ENCODE measurements at regions not wholly inside any gene's neighbourhood (a gene's known extent, or its start where the extent isn't known, plus 50 kb on each side); places are given as distances from the start of the nearest gene placed in this dataset.

DNA sequence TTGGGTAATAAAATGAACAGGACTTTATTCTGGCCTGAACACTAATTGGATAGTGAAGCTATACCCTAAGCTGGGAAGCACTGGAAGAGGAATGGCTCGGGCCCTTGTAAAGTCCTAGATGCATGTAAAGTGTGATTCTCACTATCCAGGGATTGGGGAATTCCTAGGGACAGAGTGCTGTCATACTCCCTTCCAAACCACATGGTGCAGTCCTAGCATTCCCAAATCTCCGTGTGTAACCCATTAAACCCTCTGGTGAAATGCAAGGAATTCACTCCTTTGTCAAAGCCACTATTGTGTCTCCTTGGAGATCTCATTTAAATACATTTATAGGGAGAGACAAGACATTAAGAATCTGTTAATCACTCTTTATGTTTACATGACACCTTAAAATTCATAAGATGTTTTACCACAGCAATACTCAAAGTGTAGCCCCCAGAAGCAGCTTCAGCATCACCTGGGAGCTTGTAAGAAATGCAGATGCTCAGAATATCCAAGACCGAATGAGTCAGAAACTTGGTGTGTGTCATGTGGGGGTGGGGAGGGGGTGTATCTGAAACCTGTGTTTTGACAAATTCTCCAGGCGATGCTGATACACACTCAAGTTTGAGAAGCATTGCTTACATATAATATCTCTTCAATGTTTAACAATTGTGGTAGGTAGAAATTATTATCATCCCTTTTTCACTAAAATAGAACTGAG is 121.8 kb upstream of the NPHP3 start:
- H3K4me3 Mint-ChIP-seq, result no peak overlapping the region
- intact Hi-C loops (cut with micrococcal nuclease), result no loop called here
- H3K9me3 Mint-ChIP-seq, result no peaks in the 10 kb centered on the region
- Histone ChIP-seq H3K4me3 (ENCODE audit: low read length in 2 of 2) (no peak overlapping the region), H3K4me1 (ENCODE audit: insufficient read depth, low read length) (no peaks in the 10 kb centered on the region), H3K9me3 (ENCODE audit: control insufficient read depth in 1 of 2, low read length in 2 of 2) (no peaks in the 10 kb centered on the region), H3K36me3 (ENCODE audit: insufficient read depth, low read length) (no peaks in the 10 kb centered on the region), H3K27me3 (ENCODE audit: insufficient read depth, low read length) (no peaks in the 10 kb centered on the region), H3K27ac (ENCODE audit: low read depth, low read length) (no peak overlapping the region)
- CTCF ChIA-PET (ENCODE audit: partially characterized antibody), result no interaction called here
- H3K4me1 Mint-ChIP-seq, result no peaks in the 10 kb centered on the region
- peaks cover 1 to 7% of the 10 kb centered on the region in 2 donors for H3K27me3 Mint-ChIP-seq
- POLR2A ChIA-PET (ENCODE audit: partially characterized antibody), result no interaction called here
- no peak for DNase-seq
- no peaks in the 10 kb centered on the region for H3K36me3 Mint-ChIP-seq
- no peak overlapping the region for H3K27ac Mint-ChIP-seq

DNA sequence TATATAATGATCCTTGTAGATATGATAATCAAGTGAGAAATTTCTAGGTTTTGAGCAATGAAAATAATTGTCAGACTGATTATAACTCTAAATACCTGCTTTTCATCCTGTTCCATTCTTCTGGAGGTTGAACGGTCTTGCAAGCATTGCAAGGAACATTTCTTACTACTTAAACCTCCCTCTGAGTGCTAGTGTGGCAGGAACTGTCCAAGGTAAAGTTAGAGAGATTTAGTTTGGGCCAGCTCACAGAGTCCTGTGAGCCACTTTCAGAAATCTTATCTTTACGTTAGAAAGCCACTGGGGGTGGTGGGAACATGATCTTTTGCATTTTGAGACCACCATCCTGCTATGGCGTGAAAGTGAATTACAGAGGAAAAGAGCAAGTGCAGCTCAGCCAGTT is 121.1 kb upstream of the NPHP3 start:
- no peak overlapping the region for H3K4me3 ChIP-seq (ENCODE audit: low read length in 2 of 2)
- H3K9me3 Mint-ChIP-seq, result no peaks in the 10 kb centered on the region
- no peaks in the 10 kb centered on the region for H3K36me3 Mint-ChIP-seq
- H3K4me3 Mint-ChIP-seq, result no peak overlapping the region
- ChIA-PET POLR2A (ENCODE audit: partially characterized antibody) (no interaction called here), CTCF (ENCODE audit: partially characterized antibody) (no interaction called here)
- no peak overlapping the region for H3K27ac ChIP-seq (ENCODE audit: low read depth, low read length)
- no peaks in the 10 kb centered on the region for H3K4me1 Mint-ChIP-seq
- H3K27me3 ChIP-seq (ENCODE audit: insufficient read depth, low read length), result no peaks in the 10 kb centered on the region
- H3K9me3 ChIP-seq (ENCODE audit: control insufficient read depth in 1 of 2, low read length in 2 of 2), result no peaks in the 10 kb centered on the region
- DNase-seq, result no peak
- H3K36me3 ChIP-seq (ENCODE audit: insufficient read depth, low read length), result no peaks in the 10 kb centered on the region
- H3K4me1 ChIP-seq (ENCODE audit: insufficient read depth, low read length), result no peaks in the 10 kb centered on the region
- no peak overlapping the region for H3K27ac Mint-ChIP-seq
- intact Hi-C loops (cut with micrococcal nuclease), result no loop called here
- H3K27me3 Mint-ChIP-seq, result peaks cover 1 to 7% of the 10 kb centered on the region in 2 donors

DNA sequence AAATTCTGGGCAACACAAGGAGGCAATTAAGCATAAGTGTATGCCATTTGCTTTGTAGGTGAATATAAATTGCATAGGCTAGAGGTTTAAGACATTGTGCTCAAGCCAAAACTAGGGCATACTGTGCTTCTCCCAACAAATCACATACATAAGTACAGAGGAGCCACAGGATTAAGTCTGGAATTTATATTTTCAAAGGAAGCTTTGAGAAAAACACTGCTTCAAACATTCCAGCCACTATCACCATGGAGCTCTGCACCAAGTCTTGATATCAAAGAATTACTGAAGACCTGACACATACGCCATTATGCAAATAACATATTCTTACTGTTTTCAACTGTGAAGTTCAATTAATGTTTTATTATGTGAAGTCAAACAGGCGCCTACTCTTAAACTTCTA is 119.4 kb upstream of the NPHP3 start:
- ChIA-PET CTCF (ENCODE audit: partially characterized antibody) (no interaction called here), POLR2A (ENCODE audit: partially characterized antibody) (no interaction called here)
- H3K36me3 Mint-ChIP-seq, result no peaks in the 10 kb centered on the region
- H3K27me3 Mint-ChIP-seq, result peaks cover 1 to 11% of the 10 kb centered on the region in 2 donors
- no peaks in the 10 kb centered on the region for H3K27me3 ChIP-seq (ENCODE audit: insufficient read depth, low read length)
- no peak overlapping the region for H3K4me3 Mint-ChIP-seq
- no peak overlapping the region for H3K4me3 ChIP-seq (ENCODE audit: low read length in 2 of 2)
- H3K27ac Mint-ChIP-seq, result no peak overlapping the region
- H3K4me1 ChIP-seq (ENCODE audit: insufficient read depth, low read length), result no peaks in the 10 kb centered on the region
- intact Hi-C loops (cut with micrococcal nuclease), result no loop called here
- H3K36me3 ChIP-seq (ENCODE audit: insufficient read depth, low read length), result no peaks in the 10 kb centered on the region
- no peak for DNase-seq
- no peaks in the 10 kb centered on the region for H3K9me3 ChIP-seq (ENCODE audit: control insufficient read depth in 1 of 2, low read length in 2 of 2)
- no peaks in the 10 kb centered on the region for H3K9me3 Mint-ChIP-seq
- no peaks in the 10 kb centered on the region for H3K4me1 Mint-ChIP-seq
- H3K27ac ChIP-seq (ENCODE audit: low read depth, low read length), result no peak overlapping the region

DNA sequence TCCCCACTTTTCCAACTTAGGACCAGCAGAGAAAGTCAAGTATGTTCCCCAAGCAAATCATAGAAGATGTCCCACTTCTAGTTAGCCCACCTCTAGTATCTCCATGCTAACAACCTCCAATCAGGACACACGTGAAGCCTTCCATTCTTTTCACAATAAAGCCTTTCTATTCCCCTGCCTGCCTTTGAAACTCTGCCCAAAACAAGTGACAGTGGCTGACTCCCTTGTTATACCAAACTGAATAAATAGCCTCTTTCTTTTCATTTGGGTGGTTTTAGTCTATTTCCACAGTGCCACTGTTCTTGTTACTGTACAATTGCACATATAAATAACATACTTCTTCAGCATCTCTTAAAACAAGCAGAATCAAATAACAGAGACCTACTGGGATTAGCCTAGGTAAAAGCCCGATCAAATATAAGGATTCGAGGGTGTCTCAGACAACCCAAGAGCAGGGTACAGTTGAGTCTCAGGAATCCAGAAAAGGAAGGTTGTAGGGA is 118.0 kb upstream of the NPHP3 start:
- H3K4me1 Mint-ChIP-seq, result no peaks in the 10 kb centered on the region
- no peaks in the 10 kb centered on the region for H3K4me1 ChIP-seq (ENCODE audit: insufficient read depth, low read length)
- H3K27ac ChIP-seq (ENCODE audit: low read depth, low read length), result no peak overlapping the region
- no peak overlapping the region for H3K27ac Mint-ChIP-seq
- ChIA-PET CTCF (ENCODE audit: partially characterized antibody) (no interaction called here), POLR2A (ENCODE audit: partially characterized antibody) (no interaction called here)
- H3K4me3 ChIP-seq (ENCODE audit: low read length in 2 of 2), result no peak overlapping the region
- H3K9me3 ChIP-seq (ENCODE audit: control insufficient read depth in 1 of 2, low read length in 2 of 2), result no peaks in the 10 kb centered on the region
- DNase-seq, result no peak
- H3K9me3 Mint-ChIP-seq, result no peaks in the 10 kb centered on the region
- H3K4me3 Mint-ChIP-seq, result no peak overlapping the region
- no peaks in the 10 kb centered on the region for H3K36me3 Mint-ChIP-seq
- no peaks in the 10 kb centered on the region for H3K27me3 ChIP-seq (ENCODE audit: insufficient read depth, low read length)
- H3K27me3 Mint-ChIP-seq, result peaks cover 2 to 11% of the 10 kb centered on the region in 2 donors
- intact Hi-C loops (cut with micrococcal nuclease), result no loop called here
- H3K36me3 ChIP-seq (ENCODE audit: insufficient read depth, low read length), result no peaks in the 10 kb centered on the region

DNA sequence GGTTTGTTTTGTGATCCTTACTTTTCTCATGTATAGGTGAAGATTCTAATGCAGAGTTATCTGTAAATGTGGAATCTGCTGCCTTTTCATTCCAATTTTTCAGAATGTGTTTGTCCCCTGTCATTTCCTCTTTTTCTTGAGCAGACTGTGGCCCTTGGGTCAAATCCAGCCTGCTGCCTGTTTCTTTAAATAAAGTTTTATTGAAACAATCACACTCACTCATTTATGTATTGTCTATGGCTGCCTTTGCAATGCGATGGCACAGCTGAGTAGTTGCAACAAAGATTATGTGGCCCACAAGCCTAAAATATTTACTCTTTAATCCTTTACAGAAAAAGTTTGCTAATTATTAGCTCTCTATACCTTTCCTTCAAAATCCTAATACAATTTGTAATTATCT is 116.3 kb upstream of the NPHP3 start:
- no peak for DNase-seq
- H3K4me3 Mint-ChIP-seq, result no peak overlapping the region
- ChIA-PET CTCF (ENCODE audit: partially characterized antibody) (no interaction called here), POLR2A (ENCODE audit: partially characterized antibody) (no interaction called here)
- Histone ChIP-seq H3K9me3 (ENCODE audit: control insufficient read depth in 1 of 2, low read length in 2 of 2) (no peaks in the 10 kb centered on the region), H3K27me3 (ENCODE audit: insufficient read depth, low read length) (no peaks in the 10 kb centered on the region), H3K36me3 (ENCODE audit: insufficient read depth, low read length) (no peaks in the 10 kb centered on the region), H3K4me1 (ENCODE audit: insufficient read depth, low read length) (no peaks in the 10 kb centered on the region), H3K27ac (ENCODE audit: low read depth, low read length) (no peak overlapping the region), H3K4me3 (ENCODE audit: low read length in 2 of 2) (no peak overlapping the region)
- H3K27me3 Mint-ChIP-seq, result peaks cover 5 to 14% of the 10 kb centered on the region in 2 donors
- no peaks in the 10 kb centered on the region for H3K36me3 Mint-ChIP-seq
- H3K9me3 Mint-ChIP-seq, result no peaks in the 10 kb centered on the region
- no peak overlapping the region for H3K27ac Mint-ChIP-seq
- intact Hi-C loops (cut with micrococcal nuclease), result no loop called here
- no peaks in the 10 kb centered on the region for H3K4me1 Mint-ChIP-seq

DNA sequence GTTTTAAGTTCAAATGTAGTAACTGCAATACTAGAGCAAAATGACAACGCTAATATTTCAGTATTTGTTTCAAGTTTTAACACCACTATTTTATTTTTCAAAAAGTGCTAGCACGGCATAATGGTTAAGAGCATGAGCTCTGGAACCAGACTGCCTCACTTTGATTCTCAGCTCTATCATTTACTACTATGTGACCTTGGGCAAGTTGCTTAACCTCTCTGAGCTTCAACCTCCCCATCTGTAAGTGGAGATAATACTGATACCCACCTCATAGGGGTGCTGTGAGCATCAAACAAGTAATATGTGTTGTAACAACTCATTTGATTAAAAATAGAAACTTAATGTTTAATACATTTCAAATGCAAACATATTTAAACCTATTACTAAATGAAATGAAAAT is 115.4 kb upstream of the NPHP3 start:
- peaks cover 5 to 12% of the 10 kb centered on the region in 2 donors for H3K27me3 Mint-ChIP-seq
- Histone ChIP-seq H3K4me1 (ENCODE audit: insufficient read depth, low read length) (no peaks in the 10 kb centered on the region), H3K27me3 (ENCODE audit: insufficient read depth, low read length) (no peaks in the 10 kb centered on the region), H3K4me3 (ENCODE audit: low read length in 2 of 2) (no peak overlapping the region), H3K36me3 (ENCODE audit: insufficient read depth, low read length) (no peaks in the 10 kb centered on the region), H3K27ac (ENCODE audit: low read depth, low read length) (no peak overlapping the region), H3K9me3 (ENCODE audit: control insufficient read depth in 1 of 2, low read length in 2 of 2) (no peaks in the 10 kb centered on the region)
- H3K4me1 Mint-ChIP-seq, result no peaks in the 10 kb centered on the region
- ChIA-PET POLR2A (ENCODE audit: partially characterized antibody) (no interaction called here), CTCF (ENCODE audit: partially characterized antibody) (no interaction called here)
- no peaks in the 10 kb centered on the region for H3K36me3 Mint-ChIP-seq
- intact Hi-C loops (cut with micrococcal nuclease), result no loop called here
- no peak for DNase-seq
- no peak overlapping the region for H3K27ac Mint-ChIP-seq
- no peaks in the 10 kb centered on the region for H3K9me3 Mint-ChIP-seq
- H3K4me3 Mint-ChIP-seq, result no peak overlapping the region

DNA sequence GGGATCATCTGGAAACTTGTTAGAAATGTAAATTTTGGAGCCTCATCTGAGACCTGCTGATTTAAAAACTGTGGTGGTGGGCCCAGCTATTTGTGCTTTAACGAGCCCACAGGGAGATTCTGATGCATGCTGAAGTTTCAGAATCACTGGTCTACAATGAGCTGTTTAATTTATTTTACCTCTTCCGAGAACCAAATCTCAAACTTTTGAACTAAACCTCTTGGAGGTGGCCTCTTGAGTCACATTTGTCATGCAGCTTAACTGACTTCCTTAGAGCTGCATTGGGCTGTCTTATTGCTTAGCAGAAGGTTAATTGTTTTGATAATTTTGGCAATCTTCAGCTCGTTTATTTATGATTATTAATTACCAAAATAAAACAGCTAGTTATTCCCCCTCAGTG is 112.1 kb upstream of the NPHP3 start:
- no peaks in the 10 kb centered on the region for H3K4me1 ChIP-seq (ENCODE audit: insufficient read depth, low read length)
- H3K27me3 ChIP-seq (ENCODE audit: insufficient read depth, low read length), result no peaks in the 10 kb centered on the region
- no peak overlapping the region for H3K27ac ChIP-seq (ENCODE audit: low read depth, low read length)
- ChIA-PET POLR2A (ENCODE audit: partially characterized antibody) (no interaction called here), CTCF (ENCODE audit: partially characterized antibody) (no interaction called here)
- H3K4me3 ChIP-seq (ENCODE audit: low read length in 2 of 2), result no peak overlapping the region
- no peak overlapping the region for H3K27ac Mint-ChIP-seq
- H3K4me1 Mint-ChIP-seq, result no peaks in the 10 kb centered on the region
- H3K27me3 Mint-ChIP-seq, result peaks cover 5 to 7% of the 10 kb centered on the region in 2 donors
- H3K4me3 Mint-ChIP-seq, result no peak overlapping the region
- H3K36me3 ChIP-seq (ENCODE audit: insufficient read depth, low read length), result no peaks in the 10 kb centered on the region
- H3K9me3 Mint-ChIP-seq, result no peaks in the 10 kb centered on the region
- no peaks in the 10 kb centered on the region for H3K9me3 ChIP-seq (ENCODE audit: control insufficient read depth in 1 of 2, low read length in 2 of 2)
- intact Hi-C loops (cut with micrococcal nuclease), result no loop called here
- no peak for DNase-seq
- H3K36me3 Mint-ChIP-seq, result no peaks in the 10 kb centered on the region

DNA sequence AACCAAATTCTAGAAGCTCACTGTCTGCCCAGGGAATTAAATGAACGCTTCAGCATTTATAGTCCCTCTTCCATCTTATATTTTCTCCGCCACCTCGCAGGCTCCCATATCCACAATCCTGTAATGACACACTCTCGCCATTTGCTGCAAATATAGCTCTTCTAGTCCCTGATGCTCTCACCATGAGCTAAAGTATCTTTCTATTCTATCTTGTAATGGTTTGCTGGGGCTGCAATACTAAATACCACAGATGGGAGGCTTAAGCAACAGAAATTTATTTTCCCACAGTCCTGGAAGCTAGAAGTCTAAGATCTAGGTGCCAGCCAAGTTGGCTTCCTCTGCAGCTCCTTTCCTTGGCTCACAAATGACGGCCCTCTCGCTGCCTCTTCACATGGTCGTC is 106.9 kb upstream of the NPHP3 start:
- ChIA-PET POLR2A (ENCODE audit: partially characterized antibody) (no interaction called here), CTCF (ENCODE audit: partially characterized antibody) (no interaction called here)
- no peaks in the 10 kb centered on the region for H3K27me3 ChIP-seq (ENCODE audit: insufficient read depth, low read length)
- no peaks in the 10 kb centered on the region for H3K9me3 ChIP-seq (ENCODE audit: control insufficient read depth in 1 of 2, low read length in 2 of 2)
- no peak for DNase-seq
- intact Hi-C loops (cut with micrococcal nuclease), result no loop called here
- peaks cover 0 to 2% of the 10 kb centered on the region in 2 donors for H3K27me3 Mint-ChIP-seq
- H3K4me1 ChIP-seq (ENCODE audit: insufficient read depth, low read length), result no peaks in the 10 kb centered on the region
- no peaks in the 10 kb centered on the region for H3K9me3 Mint-ChIP-seq
- no peaks in the 10 kb centered on the region for H3K36me3 ChIP-seq (ENCODE audit: insufficient read depth, low read length)
- H3K36me3 Mint-ChIP-seq, result no peaks in the 10 kb centered on the region
- H3K4me3 ChIP-seq (ENCODE audit: low read length in 2 of 2), result no peak overlapping the region
- H3K27ac ChIP-seq (ENCODE audit: low read depth, low read length), result no peak overlapping the region
- H3K4me3 Mint-ChIP-seq, result no peak overlapping the region
- no peak overlapping the region for H3K27ac Mint-ChIP-seq
- H3K4me1 Mint-ChIP-seq, result no peaks in the 10 kb centered on the region
